ENCODE measurements at regions not wholly inside any gene's neighbourhood (a gene's known extent, or its start where the extent isn't known, plus 50 kb on each side); places are given as distances from the start of the nearest gene placed in this dataset.

DNA sequence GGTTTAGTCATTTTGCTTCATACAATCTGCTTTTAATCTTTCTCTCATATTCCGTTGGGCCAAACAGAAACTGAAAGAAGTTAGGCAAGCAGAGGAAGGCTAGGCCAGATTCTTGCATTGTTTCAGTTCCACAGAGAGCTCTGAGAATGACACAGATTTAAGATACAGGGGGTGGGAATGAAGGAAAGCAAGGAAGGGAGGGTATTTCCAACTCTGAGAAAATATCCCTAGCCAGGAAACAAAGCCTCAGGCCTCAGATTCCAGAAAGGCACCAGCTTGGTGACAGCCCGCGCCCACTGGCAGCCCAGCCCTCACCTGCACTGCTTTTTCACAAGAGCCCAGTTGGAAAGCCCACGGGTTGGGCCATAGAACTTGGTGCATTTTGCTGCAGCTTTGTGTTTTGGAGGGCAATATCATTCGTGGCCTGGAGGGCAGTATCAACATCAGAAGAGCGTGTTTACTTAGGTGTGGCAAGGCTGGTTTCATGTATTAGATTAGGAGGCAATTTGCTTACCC is 63.5 kb downstream of the ENC1 start:
- H3K36me3 Mint-ChIP-seq = no peaks in the 10 kb centered on the region
- ATAC-seq = peak; percentile 45 to 67

DNA sequence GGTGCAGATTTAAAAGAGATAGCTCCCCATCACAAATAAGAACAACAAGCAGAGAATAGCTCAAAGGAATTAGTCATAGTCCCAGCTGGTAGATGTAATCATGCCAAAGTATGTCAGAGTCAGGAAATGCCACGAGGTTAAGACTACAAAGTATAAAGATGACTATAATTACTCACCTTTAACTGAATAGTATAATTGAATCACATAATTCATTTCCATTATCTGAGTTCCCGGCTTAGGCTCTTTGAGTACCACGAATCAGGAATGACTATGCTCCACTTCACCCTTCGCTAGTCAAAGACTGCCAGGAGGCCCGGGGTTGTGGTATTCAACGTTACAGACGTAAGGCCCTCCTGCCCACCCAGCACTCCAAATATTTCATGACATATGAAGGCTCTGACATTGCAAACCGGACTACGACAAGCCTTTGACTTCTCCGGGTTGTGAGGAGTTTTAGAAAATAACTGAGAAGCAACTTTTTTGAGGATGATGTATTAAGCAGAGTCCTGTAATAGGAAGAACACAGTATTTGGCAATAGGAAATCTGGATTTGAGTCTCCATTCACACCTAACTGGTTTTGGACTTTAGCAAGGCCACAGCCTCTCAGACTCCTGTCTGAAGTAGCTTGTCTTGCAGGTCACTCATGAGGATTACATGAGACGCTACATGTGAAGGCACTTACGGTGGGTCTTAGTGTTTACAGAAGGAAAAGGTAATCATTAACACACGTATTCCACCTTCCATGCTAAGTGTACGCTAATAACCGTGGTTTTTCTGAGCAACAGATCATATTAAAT is 64.6 kb downstream of the ENC1 start:
- Mint-ChIP-seq H3K9me3 (no peaks in the 10 kb centered on the region), H3K27me3 (no peaks in the 10 kb centered on the region), H3K4me1 (ENCODE audit: low read depth in 2 of 2) (peaks cover 31 to 38% of the 10 kb centered on the region in 2 donors), H3K36me3 (peaks cover 3% of the 10 kb centered on the region), H3K4me3 (peak overlapping the region; percentile 75), H3K27ac (peak overlapping the region; percentile 84 to 91)
- ATAC-seq = peak in 1 of 2 donors; percentile 64
- DNase-seq (ENCODE audit: low spot score) = no peak

More for the DNA sequence above, 63.5 kb downstream of the ENC1 start:
- Mint-ChIP-seq H3K27me3 (no peaks in the 10 kb centered on the region), H3K4me3 (peak overlapping the region; percentile 75), H3K9me3 (no peaks in the 10 kb centered on the region), H3K27ac (peak overlapping the region; percentile 84 to 91), H3K4me1 (ENCODE audit: low read depth in 2 of 2) (peaks cover 31 to 38% of the 10 kb centered on the region in 2 donors)
- no peak for DNase-seq (ENCODE audit: low spot score)

DNA sequence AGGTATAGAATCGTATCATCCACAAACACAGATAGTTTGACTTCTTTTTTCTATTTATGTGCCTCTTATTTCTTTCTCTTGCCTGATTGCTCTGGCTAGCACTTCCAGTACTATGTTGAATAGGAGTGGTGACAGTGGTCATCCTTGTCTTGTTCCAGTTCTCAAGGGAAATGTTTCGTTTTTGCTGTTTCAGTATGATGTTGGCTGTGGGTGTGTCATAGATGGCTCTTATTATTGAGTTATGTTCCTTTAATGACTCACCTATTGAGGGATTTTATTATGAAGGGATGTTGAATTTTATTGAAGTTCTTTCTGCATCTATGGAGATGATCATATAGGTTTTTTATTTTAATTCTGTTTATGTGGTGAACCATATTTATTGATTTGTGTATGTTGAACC is 70.3 kb downstream of the ENC1 start:
- DNase-seq (ENCODE audit: low spot score) = no peak
- Mint-ChIP-seq H3K36me3 (peaks cover 14% of the 10 kb centered on the region), H3K4me3 (no peak overlapping the region), H3K4me1 (ENCODE audit: low read depth in 2 of 2) (no peaks in the 10 kb centered on the region), H3K27ac (no peak overlapping the region), H3K27me3 (peaks cover 0 to 2% of the 10 kb centered on the region in 2 donors), H3K9me3 (no peaks in the 10 kb centered on the region)
- ATAC-seq = no peak

DNA sequence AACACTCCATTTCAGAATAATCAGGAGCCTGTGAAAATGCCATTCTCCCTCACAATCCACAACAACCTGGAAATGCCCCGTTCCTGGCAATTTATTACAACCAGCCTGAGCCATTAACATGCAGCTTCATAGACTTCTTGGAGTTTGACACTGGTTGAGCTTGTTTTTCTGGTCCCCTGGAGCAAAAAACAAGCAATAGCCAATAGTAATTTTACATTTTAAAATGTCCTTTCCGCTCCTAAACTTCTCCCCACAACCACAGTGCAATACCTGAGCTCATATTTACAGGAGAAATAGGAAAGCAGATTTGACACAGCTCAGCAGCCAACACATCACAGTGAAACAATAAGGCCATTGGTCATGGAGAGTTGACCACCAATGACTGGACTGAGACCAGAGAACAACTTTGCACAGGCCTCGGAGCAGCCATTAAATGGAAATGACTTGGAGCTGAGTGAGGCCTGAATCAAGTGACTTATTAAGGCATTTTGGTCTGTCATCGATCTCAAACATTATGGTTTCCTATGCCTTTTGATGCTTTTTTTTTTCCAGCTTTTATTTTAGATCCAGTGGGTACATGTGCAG is 73.0 kb downstream of the ENC1 start:
- Mint-ChIP-seq H3K4me1 (ENCODE audit: low read depth in 2 of 2) (no peaks in the 10 kb centered on the region), H3K4me3 (no peak overlapping the region), H3K9me3 (no peaks in the 10 kb centered on the region), H3K27me3 (peaks cover 0 to 2% of the 10 kb centered on the region in 2 donors), H3K27ac (no peak overlapping the region), H3K36me3 (peaks cover 14% of the 10 kb centered on the region)
- DNase-seq (ENCODE audit: low spot score) = no peak
- no peak for ATAC-seq

DNA sequence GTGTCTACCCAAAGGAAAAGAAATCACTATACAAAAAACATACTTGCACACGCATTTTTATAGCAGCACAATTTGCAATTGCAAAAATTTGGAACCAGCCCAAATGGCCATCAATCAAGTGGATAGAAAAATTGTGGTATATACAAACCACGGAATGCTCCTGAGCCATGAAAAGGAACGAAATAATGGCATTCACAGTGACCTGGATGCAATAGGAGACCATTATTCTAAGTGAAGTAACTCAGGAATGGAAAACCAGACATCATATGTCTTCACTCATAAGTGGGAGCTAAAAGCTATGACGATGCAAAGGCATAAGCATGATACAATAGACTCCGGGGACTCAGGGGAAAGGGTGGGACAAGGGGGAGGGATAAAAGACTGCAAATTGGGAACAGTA is 78.4 kb downstream of the ENC1 start:
- Mint-ChIP-seq H3K4me3 (no peak overlapping the region), H3K4me1 (ENCODE audit: low read depth in 2 of 2) (no peaks in the 10 kb centered on the region), H3K27ac (no peak overlapping the region), H3K27me3 (no peaks in the 10 kb centered on the region), H3K9me3 (no peaks in the 10 kb centered on the region), H3K36me3 (no peaks in the 10 kb centered on the region)
- DNase-seq (ENCODE audit: low spot score) (no peak), ATAC-seq (no peak)

DNA sequence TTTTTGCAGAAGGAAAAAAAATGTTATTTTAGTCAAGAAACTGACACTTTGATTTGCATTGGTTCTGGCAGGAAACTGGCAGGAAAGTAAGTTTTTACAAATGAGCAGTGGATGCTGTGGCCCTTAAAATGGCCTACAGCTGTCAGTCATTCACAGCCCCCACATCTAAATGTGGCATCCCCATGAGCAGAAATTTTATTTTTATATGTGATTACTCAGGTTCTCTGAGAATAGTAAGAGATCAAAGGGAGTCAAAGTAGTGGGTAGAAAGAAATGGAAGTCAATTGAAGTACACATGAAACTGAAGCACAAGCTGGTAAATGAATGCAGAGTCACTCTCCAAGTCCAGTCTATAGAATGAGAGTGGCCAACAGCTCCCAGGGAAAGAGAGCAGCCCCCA is 80.3 kb downstream of the ENC1 start:
- Mint-ChIP-seq H3K4me1 (ENCODE audit: low read depth in 2 of 2) (no peaks in the 10 kb centered on the region), H3K4me3 (no peak overlapping the region), H3K9me3 (no peaks in the 10 kb centered on the region), H3K27ac (no peak overlapping the region), H3K36me3 (no peaks in the 10 kb centered on the region), H3K27me3 (no peaks in the 10 kb centered on the region)
- ATAC-seq (no peak), DNase-seq (ENCODE audit: low spot score) (no peak)

DNA sequence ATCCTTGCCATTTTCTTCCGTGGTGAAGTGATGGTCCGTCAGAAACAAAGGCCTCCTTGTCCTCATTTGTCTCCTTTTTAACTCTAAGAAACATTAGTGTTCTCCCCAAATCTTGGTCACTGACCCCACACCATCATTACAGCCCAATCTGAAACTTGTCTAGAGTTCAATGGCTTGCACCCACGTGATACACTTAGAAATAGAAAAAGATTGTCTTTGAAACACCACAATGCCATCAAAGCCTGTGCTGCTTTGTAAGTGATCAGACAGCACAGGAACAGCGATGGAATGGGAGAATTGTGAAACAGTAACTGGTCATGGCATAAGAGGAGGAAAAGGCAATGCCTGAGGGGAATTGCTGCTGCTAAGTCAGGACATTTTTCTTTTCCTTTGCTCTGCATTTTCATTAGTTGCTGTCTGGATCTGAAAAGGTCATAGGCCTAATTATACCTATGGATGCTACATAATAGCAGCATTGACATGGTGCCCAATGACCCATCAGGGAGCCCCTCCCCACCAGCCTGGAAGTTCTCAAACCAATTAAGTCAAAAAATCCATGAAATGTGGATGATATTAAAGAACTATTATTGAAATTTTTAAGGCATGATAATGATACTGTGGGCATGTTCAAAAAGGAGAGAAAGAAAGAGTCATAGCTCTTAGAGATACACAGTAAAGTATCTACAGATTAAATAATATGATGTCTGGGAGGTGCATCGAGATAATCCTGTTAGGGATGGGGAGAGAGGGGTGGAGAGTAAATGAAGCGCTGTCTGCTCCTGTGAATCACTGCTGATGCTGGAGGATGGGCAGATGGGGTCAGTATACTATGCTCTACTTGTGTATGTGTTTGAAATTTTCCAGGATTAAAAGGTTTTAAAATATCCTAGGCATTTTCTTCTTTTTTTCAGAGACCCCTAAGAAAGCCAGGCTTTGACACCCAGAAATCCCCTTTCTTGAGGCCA is 83.6 kb downstream of the ENC1 start:
- no peaks in the 10 kb centered on the region for H3K4me1 Mint-ChIP-seq (ENCODE audit: low read depth in 2 of 2)
- no peak overlapping the region for H3K4me3 Mint-ChIP-seq
- H3K27ac Mint-ChIP-seq = peak overlapping the region in 1 of 2 donors; percentile 24
- H3K9me3 Mint-ChIP-seq = no peaks in the 10 kb centered on the region
- DNase-seq (ENCODE audit: low spot score) = no peak
- no peaks in the 10 kb centered on the region for H3K36me3 Mint-ChIP-seq
- ATAC-seq = no peak
- peaks cover 0 to 4% of the 10 kb centered on the region in 2 donors for H3K27me3 Mint-ChIP-seq

DNA sequence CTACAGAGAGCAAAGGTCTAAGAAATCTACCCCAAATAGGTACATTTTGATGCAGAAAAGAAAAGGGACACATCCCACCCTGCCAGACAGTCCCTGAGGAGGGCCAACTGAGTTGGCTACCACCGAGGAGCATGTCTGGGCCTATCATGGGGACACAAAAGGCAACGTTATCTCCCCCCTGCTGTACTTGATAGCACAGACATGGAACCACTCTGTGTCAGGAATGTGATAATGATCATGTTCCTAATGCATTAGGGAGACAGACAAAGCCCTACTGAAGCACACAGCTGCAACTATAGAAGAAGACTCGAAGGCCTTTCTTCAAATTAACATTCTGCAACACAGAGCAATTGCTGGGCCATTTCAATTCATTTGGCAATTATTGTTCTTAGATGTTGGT is 84.5 kb downstream of the ENC1 start:
- H3K4me3 Mint-ChIP-seq = no peak overlapping the region
- H3K36me3 Mint-ChIP-seq = no peaks in the 10 kb centered on the region
- no peak for DNase-seq (ENCODE audit: low spot score)
- no peak overlapping the region for H3K27ac Mint-ChIP-seq
- H3K4me1 Mint-ChIP-seq (ENCODE audit: low read depth in 2 of 2) = no peaks in the 10 kb centered on the region
- peaks cover 0 to 4% of the 10 kb centered on the region in 2 donors for H3K27me3 Mint-ChIP-seq
- no peaks in the 10 kb centered on the region for H3K9me3 Mint-ChIP-seq
- no peak for ATAC-seq

DNA sequence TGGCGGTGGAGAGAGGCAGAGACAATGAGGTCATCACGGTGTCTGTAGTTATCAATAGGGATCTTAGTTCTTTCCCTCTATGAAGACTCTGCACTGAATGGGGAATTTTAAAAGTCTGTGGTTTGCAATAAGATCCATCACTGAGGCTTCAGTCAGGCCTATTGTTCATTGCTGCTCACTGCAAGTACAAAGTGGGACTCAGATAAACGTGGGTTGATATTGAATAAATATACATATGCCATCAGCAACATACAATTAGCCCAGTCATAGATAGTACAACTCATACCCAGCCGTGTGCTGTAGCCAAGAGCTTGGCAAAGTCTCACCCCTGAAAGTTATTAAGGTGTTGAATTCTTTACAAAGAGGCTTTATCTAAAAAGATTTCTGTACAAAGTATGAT is 88.4 kb downstream of the ENC1 start:
- DNase-seq (ENCODE audit: low spot score) (no peak), ATAC-seq (no peak)
- no peaks in the 10 kb centered on the region for H3K4me1 Mint-ChIP-seq (ENCODE audit: low read depth in 2 of 2)
- no peaks in the 10 kb centered on the region for H3K9me3 Mint-ChIP-seq
- H3K27ac Mint-ChIP-seq = no peak overlapping the region
- no peak overlapping the region for H3K4me3 Mint-ChIP-seq
- H3K27me3 Mint-ChIP-seq = peaks cover 0 to 4% of the 10 kb centered on the region in 2 donors
- no peaks in the 10 kb centered on the region for H3K36me3 Mint-ChIP-seq

DNA sequence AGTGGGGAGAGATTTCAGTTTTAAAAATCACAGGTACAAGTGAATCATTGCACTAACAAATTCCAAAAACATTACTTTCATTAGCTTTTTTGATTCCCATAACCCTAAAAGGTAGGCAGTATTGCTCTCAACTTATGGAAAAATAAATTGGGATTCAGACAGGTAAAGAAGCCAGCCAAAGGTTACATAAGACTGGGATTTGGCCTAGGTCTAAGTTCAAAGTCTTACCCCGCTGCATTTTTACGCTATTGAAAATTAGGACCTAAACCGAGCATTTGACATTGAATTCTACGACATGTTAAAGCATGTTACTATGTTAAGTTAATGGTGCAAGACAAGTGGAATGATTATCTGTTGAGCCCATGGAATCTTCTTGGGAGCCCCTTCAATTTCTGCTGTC is 89.6 kb downstream of the ENC1 start:
- no peak overlapping the region for H3K27ac Mint-ChIP-seq
- H3K4me1 Mint-ChIP-seq (ENCODE audit: low read depth in 2 of 2) = no peaks in the 10 kb centered on the region
- no peak for ATAC-seq
- H3K36me3 Mint-ChIP-seq = no peaks in the 10 kb centered on the region
- H3K9me3 Mint-ChIP-seq = no peaks in the 10 kb centered on the region
- no peak overlapping the region for H3K4me3 Mint-ChIP-seq
- DNase-seq (ENCODE audit: low spot score) = no peak
- H3K27me3 Mint-ChIP-seq = peaks cover 0 to 4% of the 10 kb centered on the region in 2 donors

DNA sequence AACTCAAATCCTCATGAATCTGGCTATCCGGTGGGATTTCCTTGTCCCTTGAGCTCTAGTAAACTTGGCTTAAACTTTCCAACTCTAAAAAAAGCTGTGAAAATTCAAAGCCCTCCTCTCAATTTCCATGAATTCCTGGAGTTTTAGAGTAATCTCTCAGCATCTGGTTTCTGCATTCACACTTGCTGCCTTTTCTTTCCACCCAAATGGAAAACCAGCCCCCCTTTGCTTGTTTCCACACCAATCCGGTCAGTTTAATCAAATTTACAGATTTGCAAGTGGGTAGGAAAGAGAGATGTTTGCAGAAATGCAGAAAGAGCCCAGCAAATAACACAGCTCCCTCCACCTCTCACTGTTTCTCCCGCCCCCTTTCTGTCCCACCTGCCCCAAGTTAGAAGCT is 91.1 kb downstream of the ENC1 start:
- Mint-ChIP-seq H3K27ac (no peak overlapping the region), H3K36me3 (no peaks in the 10 kb centered on the region), H3K4me3 (no peak overlapping the region), H3K4me1 (ENCODE audit: low read depth in 2 of 2) (no peaks in the 10 kb centered on the region), H3K27me3 (no peaks in the 10 kb centered on the region), H3K9me3 (no peaks in the 10 kb centered on the region)
- no peak for ATAC-seq
- no peak for DNase-seq (ENCODE audit: low spot score)

DNA sequence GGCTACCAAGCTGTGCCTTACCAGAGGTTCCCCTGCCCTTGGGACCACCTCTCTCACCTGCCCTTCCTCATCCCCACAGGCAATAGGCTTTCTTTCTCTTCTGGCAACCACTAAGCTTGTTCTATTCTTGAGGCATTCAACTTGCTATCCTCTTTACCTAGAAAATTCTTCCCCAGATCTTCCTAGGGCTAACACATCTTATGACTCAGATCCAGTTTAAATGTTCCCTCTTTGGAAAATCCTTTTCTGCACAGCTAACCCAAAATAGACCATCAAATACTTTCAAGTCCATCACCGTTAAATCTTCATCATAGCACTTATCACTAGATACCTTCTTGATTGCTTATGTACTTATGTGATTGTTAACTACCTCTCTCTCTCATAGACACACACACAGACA is 93.7 kb downstream of the ENC1 start:
- ATAC-seq = no peak
- H3K36me3 Mint-ChIP-seq = no peaks in the 10 kb centered on the region

DNA sequence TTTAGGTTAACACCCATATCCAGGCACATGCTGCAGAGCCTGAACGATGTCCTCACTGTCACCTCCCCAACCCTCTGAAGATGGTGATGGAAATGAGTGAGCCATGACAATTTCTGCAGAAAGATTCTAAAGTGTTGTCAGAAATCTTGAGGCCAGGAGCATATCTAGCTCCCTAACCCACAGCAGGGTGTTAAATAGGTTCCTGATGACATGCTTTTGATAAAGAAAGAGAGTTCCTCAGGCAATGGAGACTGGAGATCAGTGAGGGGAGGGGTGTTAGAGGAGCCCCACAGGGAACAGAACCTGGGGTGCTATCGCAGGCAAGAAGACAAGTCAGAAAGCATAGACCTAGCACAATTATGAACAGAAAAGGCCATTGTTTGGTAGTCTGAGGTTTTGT is 95.7 kb downstream of the ENC1 start:
- no peak for ATAC-seq
- no peak for DNase-seq (ENCODE audit: low spot score)
- Mint-ChIP-seq H3K4me3 (no peak overlapping the region), H3K4me1 (ENCODE audit: low read depth in 2 of 2) (no peaks in the 10 kb centered on the region), H3K27ac (no peak overlapping the region), H3K9me3 (no peaks in the 10 kb centered on the region), H3K27me3 (peaks cover 0 to 10% of the 10 kb centered on the region in 2 donors), H3K36me3 (no peaks in the 10 kb centered on the region)

More for the DNA sequence above, 93.7 kb downstream of the ENC1 start:
- Mint-ChIP-seq H3K4me1 (ENCODE audit: low read depth in 2 of 2) (no peaks in the 10 kb centered on the region), H3K27me3 (peaks cover 0 to 7% of the 10 kb centered on the region in 2 donors), H3K4me3 (no peak overlapping the region), H3K27ac (no peak overlapping the region), H3K9me3 (no peaks in the 10 kb centered on the region)
- DNase-seq (ENCODE audit: low spot score) = no peak
